Stimulated activated CD4-positive, alpha-beta T cell treated with anti-CD3 and anti-CD28 coated beads, Interleukin-2, amount 100 ng/mL, for 24 hours (primary cell): ENCODE measurements at regions not wholly inside any gene's neighbourhood (a gene's known extent, or its start where the extent isn't known, plus 50 kb on each side); places are given as distances from the start of the nearest gene placed in this dataset.

Source experiments
- DNase-seq, 2 donors: peaks; one replicate each; pipeline ENCODE4 v3.0.0-alpha.2; 2020

- DNase-seq = no peak
These were observed 50.0 kb upstream of the RNU6ATAC start for GRCh38 chr9:134214386-134214765.

- no peak for DNase-seq
These were observed 50.5 kb upstream of the RNU6ATAC start for GRCh38 chr9:134214766-134215419.

- no peak for DNase-seq
These were observed 51.0 kb upstream of the RNU6ATAC start for GRCh38 chr9:134215420-134215698.

GRCh38 chr9:134215699-134216448, 51.5 kb upstream of the RNU6ATAC start:
- DNase-seq = no peak

- no peak for DNase-seq
These were observed 52.1 kb upstream of the RNU6ATAC start for GRCh38 chr9:134216449-134216951.

GRCh38 chr9:134216961-134217360, 52.6 kb upstream of the RNU6ATAC start:
- DNase-seq = no peak

GRCh38 chr9:134217431-134218210, 53.3 kb upstream of the RNU6ATAC start:
- DNase-seq = no peak

GRCh38 chr9:134218230-134218629, 53.9 kb upstream of the RNU6ATAC start:
- DNase-seq = no peak

GRCh38 chr9:134219646-134220060, 55.3 kb upstream of the RNU6ATAC start:
- no peak for DNase-seq

GRCh38 chr9:134220311-134220710, 55.9 kb upstream of the RNU6ATAC start:
- no peak for DNase-seq

- no peak for DNase-seq
These were observed 57.1 kb upstream of the RNU6ATAC start for GRCh38 chr9:134221273-134222017.

GRCh38 chr9:134222018-134222573, 57.7 kb upstream of the RNU6ATAC start:
- no peak for DNase-seq

GRCh38 chr9:134223091-134223490, 58.7 kb upstream of the RNU6ATAC start:
- no peak for DNase-seq

- no peak for DNase-seq
These were observed 59.3 kb upstream of the RNU6ATAC start for GRCh38 chr9:134223591-134224122.

- no peak for DNase-seq
These were observed 59.8 kb upstream of the RNU6ATAC start for GRCh38 chr9:134224127-134224526.

GRCh38 chr9:134224567-134225093, 60.3 kb upstream of the RNU6ATAC start:
- DNase-seq = no peak

- no peak for DNase-seq
These were observed 60.8 kb upstream of the RNU6ATAC start for GRCh38 chr9:134225186-134225585.

GRCh38 chr9:134225816-134226215, 61.5 kb upstream of the RNU6ATAC start:
- no peak for DNase-seq

- no peak for DNase-seq
These were observed 62.0 kb upstream of the RNU6ATAC start for GRCh38 chr9:134226221-134226930.

- DNase-seq = no peak
These were observed 63.4 kb upstream of the RNU6ATAC start for GRCh38 chr9:134227451-134228411.
